ENCODE measurements at regions not wholly inside any gene's neighbourhood (a gene's known extent, or its start where the extent isn't known, plus 50 kb on each side); places are given as distances from the start of the nearest gene placed in this dataset.

DNA sequence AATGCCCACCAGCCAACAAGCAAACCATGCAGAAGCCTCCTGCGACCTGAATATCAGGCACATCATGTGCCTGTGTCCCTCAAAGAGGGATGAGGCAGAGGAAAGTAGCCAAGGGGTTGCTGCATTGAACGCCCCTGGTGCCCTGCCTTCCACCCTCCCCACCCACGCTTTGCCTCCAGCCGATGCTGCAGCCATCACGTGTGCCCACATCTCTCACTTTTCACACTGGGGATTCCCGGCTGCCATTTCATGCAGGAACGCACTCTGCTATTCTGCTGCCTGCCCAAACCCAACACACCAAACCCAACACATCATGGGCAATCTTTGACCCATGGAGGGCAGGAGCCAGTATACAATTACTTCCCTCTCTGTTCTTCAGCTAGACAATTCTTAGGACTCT, 462.2 kb upstream of the PROK2 start:
- TF ChIP-seq, protein P1, sequence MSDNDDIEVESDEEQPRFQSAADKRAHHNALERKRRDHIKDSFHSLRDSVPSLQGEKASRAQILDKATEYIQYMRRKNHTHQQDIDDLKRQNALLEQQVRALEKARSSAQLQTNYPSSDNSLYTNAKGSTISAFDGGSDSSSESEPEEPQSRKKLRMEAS (IDR thresholded peaks at IDR 0.05), result no peak
- TF ChIP-seq SMC3 (IDR thresholded peaks at IDR 0.05), result no peak
- TF ChIP-seq CBX2 (IDR thresholded peaks at IDR 0.05; ENCODE audit: borderline replicate concordance, low read depth), result no peak
- TF ChIP-seq RAD21 (conservative IDR thresholded peaks at IDR 0.05 in 1 of 2, IDR thresholded peaks at IDR 0.05 in 1 of 2), result no peak
